ENCODE measurements at regions not wholly inside any gene's neighbourhood (a gene's known extent, or its start where the extent isn't known, plus 50 kb on each side); places are given as distances from the start of the nearest gene placed in this dataset.
"Not testable (repeated sequence)": the region's sequence is repeated elsewhere in the genome, so short reads cannot be mapped to it uniquely, and the experiment has no call there.

DNA sequence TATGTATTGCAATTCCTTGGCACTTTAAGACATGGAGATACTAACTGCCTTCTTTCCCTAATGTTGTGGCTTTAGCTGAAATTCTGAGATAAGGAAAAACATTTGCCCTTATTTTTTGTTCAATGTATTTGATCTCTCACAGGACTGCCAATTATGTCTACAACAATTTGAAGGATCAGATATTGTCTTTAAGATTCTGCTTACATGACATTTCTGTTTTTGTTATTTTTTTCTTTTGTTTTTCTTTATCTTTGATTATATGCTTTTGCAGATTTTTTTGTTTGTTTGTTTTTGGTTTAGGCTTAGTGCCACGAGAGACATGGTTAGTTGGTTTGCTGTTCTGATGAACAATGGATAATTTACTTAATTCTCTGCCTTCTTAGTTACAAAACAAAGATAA is 303.3 kb downstream of the TECRL start:
- Histone ChIP-seq H3K4me1 (replicated peaks) (no peaks in the 10 kb centered on the region), H3K36me3 (no peaks in the 10 kb centered on the region), H3K4me3 (no peak overlapping the region), H3K27ac (no peak overlapping the region), H3K27me3 (replicated peaks; ENCODE audit: insufficient read depth) (no peaks in the 10 kb centered on the region), H3K9me3 (no peaks in the 10 kb centered on the region)
- intact Hi-C loops (cut with DNase I) = no loop called here
- WGBS = 54% methylated on average over 1 of the region's 1 CpG
- no peak for DNase-seq (ENCODE audit: low spot score)
- TF ChIP-seq POLR2A (IDR thresholded peaks at IDR 0.05) = no peak
- TF ChIP-seq, protein P1, sequence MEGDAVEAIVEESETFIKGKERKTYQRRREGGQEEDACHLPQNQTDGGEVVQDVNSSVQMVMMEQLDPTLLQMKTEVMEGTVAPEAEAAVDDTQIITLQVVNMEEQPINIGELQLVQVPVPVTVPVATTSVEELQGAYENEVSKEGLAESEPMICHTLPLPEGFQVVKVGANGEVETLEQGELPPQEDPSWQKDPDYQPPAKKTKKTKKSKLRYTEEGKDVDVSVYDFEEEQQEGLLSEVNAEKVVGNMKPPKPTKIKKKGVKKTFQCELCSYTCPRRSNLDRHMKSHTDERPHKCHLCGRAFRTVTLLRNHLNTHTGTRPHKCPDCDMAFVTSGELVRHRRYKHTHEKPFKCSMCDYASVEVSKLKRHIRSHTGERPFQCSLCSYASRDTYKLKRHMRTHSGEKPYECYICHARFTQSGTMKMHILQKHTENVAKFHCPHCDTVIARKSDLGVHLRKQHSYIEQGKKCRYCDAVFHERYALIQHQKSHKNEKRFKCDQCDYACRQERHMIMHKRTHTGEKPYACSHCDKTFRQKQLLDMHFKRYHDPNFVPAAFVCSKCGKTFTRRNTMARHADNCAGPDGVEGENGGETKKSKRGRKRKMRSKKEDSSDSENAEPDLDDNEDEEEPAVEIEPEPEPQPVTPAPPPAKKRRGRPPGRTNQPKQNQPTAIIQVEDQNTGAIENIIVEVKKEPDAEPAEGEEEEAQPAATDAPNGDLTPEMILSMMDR (IDR thresholded peaks at IDR 0.05) = no peak
- TF ChIP-seq POLR2AphosphoS5 (IDR thresholded peaks at IDR 0.05) = no peak

DNA sequence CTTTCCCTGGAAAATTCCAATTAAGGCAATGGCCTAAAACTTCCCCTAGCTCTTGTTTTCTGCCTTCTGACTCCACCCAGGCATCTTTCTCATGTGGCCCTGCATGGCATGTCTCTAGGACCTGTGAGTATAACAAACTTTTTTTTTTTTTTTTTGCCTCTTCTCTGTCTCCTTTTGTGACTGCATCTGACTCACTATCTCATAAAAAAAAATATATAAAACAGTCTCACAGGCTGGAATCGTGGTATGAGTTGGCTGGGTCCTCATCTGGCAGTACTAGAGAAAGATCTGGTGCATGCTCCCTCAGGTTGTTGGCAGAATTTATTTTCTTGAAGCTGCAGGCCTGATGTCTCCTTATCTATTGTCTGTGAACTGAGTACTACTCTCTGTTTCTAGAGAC is 313.9 kb downstream of the TECRL start:
- H3K4me1 ChIP-seq (replicated peaks) = no peaks in the 10 kb centered on the region
- no peak overlapping the region for H3K4me3 ChIP-seq
- H3K9me3 ChIP-seq = no peaks in the 10 kb centered on the region
- TF ChIP-seq POLR2AphosphoS5 (IDR thresholded peaks at IDR 0.05) (no peak), POLR2A (IDR thresholded peaks at IDR 0.05) (no peak)
- TF ChIP-seq, protein P1 (IDR thresholded peaks at IDR 0.05) = no peak
- H3K36me3 ChIP-seq = no peaks in the 10 kb centered on the region
- WGBS = 14% methylated on average over 1 of the region's 1 CpG
- H3K27ac ChIP-seq = no peak overlapping the region
- intact Hi-C loops (cut with DNase I) = no loop called here
- DNase-seq (ENCODE audit: low spot score) = no peak
- no peaks in the 10 kb centered on the region for H3K27me3 ChIP-seq (replicated peaks; ENCODE audit: insufficient read depth)

DNA sequence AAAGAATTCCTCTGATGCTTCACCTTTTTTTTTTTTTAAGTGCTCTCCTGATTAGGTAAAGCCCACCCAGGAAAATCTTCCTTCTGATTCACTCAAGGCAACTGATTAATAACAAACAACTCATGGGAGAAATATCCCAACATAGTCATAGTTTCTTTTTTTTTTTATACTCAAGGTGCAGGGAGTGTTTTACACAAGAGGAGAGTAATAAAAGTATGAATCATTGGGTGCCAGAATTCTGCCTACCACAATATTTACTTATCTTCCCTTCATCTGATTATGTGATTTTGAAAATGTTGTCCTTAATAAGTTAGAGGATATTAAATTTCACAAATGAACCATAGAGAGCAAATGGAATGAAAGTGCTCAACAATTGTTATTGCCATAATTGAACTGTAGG is 329.9 kb downstream of the TECRL start:
- no peaks in the 10 kb centered on the region for H3K4me1 ChIP-seq (replicated peaks)
- H3K9me3 ChIP-seq = no peaks in the 10 kb centered on the region
- intact Hi-C loops (cut with DNase I) = no loop called here
- no peaks in the 10 kb centered on the region for H3K27me3 ChIP-seq (replicated peaks; ENCODE audit: insufficient read depth)
- no peak overlapping the region for H3K4me3 ChIP-seq
- H3K27ac ChIP-seq = no peak overlapping the region
- TF ChIP-seq, protein P1 (IDR thresholded peaks at IDR 0.05) = no peak
- TF ChIP-seq POLR2A (IDR thresholded peaks at IDR 0.05) = no peak
- no peak for TF ChIP-seq POLR2AphosphoS5 (IDR thresholded peaks at IDR 0.05)
- H3K36me3 ChIP-seq = no peaks in the 10 kb centered on the region
- DNase-seq (ENCODE audit: low spot score) = no peak

DNA sequence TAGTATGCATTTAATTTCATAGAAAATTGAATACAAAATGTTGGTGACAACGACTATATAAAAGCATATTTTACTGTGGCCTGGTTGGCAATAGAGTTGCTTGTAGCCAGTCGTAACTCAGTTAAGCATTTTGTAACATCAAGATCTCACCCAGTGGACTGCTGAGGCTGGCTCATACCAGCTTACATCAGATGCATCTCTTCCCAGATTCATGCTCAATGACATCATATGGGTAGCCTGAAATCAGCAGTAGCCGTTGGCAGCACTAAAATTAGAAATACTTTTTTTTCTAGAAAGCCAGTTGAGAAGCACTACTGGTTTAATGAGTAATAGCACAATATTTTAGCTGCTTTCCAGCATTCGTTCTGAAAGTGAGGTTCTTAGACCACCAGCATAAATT is 341.2 kb downstream of the TECRL start:
- no peak overlapping the region for H3K4me3 ChIP-seq
- intact Hi-C loops (cut with DNase I) = no loop called here
- WGBS = 62% methylated on average over 4 of the region's 4 CpGs
- no peak for TF ChIP-seq POLR2A (IDR thresholded peaks at IDR 0.05)
- H3K27ac ChIP-seq = no peak overlapping the region
- H3K27me3 ChIP-seq (replicated peaks; ENCODE audit: insufficient read depth) = no peaks in the 10 kb centered on the region
- no peaks in the 10 kb centered on the region for H3K9me3 ChIP-seq
- no peaks in the 10 kb centered on the region for H3K36me3 ChIP-seq
- no peaks in the 10 kb centered on the region for H3K4me1 ChIP-seq (replicated peaks)
- no peak for DNase-seq (ENCODE audit: low spot score)

DNA sequence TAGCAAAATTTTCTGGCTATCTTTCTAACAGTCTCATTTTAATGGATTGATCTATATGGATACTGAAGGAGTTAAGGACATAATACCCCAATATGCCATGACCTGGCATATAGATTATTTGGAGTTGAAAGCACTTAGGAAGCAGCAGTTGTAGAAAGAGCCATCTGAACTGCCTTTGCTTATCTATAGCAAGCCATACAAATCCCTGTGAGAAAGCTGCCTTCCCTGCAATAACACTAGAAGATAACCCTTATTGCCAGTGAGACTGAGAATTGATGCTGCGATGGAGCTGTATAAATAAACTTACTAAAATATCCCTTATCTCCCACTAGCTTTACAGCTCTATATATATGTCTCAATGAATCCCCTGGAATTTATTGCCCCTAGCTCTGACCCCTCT is 346.3 kb downstream of the TECRL start:
- TF ChIP-seq, protein P1 (IDR thresholded peaks at IDR 0.05) = no peak
- TF ChIP-seq POLR2AphosphoS5 (IDR thresholded peaks at IDR 0.05) (no peak), POLR2A (IDR thresholded peaks at IDR 0.05) (no peak)
- Histone ChIP-seq H3K27me3 (replicated peaks; ENCODE audit: insufficient read depth) (no peaks in the 10 kb centered on the region), H3K4me3 (no peak overlapping the region), H3K36me3 (no peaks in the 10 kb centered on the region), H3K4me1 (replicated peaks) (no peaks in the 10 kb centered on the region), H3K27ac (no peak overlapping the region), H3K9me3 (no peaks in the 10 kb centered on the region)
- 47% methylated on average over 1 of the region's 1 CpG for WGBS
- intact Hi-C loops (cut with DNase I) = no loop called here
- DNase-seq (ENCODE audit: low spot score) = no peak

DNA sequence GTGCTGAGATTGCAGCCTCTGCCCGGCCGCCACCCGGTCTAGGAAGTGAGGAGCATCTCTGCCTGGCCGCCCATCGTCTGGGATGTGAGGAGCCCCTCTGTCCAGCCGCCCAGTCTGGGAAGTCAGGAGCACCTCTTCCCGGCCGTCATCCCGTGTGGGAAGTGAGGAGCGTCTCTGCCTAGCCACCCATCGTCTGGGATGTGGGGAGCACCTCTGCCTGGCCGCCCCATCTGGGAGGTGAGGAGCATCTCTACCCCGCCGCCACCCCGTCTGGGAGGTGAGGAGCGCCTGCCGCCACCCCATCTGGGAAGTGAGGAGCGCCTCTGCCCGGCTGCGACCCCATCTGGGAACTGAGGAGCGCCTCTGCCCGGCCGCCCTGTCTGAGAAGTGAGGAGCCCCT is 372.2 kb downstream of the TECRL start:
- H3K27ac ChIP-seq; H3K27me3 ChIP-seq (replicated peaks; ENCODE audit: insufficient read depth); DNase-seq (ENCODE audit: low spot score); H3K36me3 ChIP-seq; H3K4me1 ChIP-seq (replicated peaks); intact Hi-C loops (cut with DNase I); H3K4me3 ChIP-seq; H3K9me3 ChIP-seq: not testable (repeated sequence)
- WGBS = 99% methylated on average over 12 of the region's 23 CpGs

Data from prostate gland (tissue), 2 donors.